ENCODE measurements at regions not wholly inside any gene's neighbourhood (a gene's known extent, or its start where the extent isn't known, plus 50 kb on each side); places are given as distances from the start of the nearest gene placed in this dataset.

DNA sequence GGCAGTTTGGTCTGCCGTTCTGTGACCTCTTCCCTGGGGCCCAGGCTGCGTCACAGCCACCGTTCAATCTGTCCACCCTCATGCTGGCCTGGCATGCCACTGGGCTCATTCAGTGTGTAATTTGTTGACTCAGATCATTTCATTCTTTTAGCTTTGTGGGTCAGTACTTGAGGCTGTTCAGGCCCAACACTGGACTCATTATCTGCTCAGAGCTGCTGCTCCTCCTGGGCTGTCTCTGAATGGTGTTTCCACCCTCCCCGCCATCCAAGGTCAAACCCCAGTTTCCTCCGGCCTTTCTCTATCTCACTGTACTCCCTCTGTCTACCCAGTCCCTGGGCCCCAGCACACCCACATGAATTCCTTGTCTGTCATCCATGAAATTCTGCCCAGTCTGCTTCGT, 152.4 kb upstream of the NCK2 start:
- DNase-seq, result no peak

DNA sequence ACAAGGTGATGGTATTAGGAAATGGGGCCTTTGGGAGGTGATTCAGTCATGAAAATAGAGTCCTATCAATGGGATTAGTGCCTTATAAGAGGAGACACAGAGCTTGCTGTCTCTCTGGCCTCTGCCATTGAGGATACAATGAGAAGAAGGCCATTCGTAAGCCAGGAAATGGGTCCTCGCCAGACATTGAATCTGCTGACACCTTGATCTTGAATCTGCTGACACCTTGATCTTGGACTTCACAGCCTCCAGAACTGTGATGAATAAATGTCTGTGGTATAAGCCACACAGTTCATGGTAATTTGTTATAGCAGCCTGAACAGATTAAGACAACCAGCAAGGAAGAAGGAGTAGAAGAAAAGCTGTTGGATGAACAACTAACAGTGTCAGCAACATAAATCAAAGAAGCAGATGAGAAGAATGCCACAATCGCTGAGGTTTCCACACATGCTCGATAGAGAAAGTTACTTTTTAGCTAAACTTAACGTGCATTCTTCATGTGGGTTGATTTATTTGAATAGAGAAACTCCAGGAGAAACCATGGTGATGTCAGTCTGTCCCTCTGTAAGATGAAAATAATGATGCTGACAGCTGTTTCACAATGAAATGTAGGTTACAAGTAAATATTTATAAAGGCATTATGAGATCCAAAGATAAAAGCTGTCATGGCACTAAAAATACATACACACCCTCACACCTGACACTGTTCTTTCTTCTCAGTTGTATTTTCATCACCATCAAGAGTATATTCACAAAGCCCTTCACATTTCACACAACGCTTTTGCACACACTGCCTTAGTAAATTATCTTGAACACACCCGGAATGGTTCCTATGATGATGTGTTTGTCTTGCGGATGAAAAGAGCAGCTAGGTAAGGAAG, 153.7 kb upstream of the NCK2 start:
- no peak for DNase-seq

DNA sequence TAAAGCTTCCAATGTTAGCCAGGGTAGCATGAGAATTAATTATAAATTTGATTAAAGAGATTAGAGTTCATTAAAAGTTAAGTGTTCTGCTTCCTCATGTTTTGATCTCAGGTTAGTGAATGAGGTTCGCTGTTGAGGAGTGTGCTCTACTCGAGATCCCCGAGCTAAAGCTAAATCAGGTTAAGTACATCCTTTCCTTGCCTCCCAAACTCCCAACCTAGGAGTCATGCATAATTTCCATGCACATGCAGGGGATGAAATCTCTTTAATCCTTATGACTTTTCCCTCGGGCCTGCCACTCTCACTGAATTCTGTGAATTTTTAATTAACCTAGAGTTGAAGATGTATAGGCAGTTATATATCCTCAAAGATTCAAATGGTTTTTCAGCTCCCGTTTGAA, 156.1 kb upstream of the NCK2 start:
- no peak for DNase-seq

DNA sequence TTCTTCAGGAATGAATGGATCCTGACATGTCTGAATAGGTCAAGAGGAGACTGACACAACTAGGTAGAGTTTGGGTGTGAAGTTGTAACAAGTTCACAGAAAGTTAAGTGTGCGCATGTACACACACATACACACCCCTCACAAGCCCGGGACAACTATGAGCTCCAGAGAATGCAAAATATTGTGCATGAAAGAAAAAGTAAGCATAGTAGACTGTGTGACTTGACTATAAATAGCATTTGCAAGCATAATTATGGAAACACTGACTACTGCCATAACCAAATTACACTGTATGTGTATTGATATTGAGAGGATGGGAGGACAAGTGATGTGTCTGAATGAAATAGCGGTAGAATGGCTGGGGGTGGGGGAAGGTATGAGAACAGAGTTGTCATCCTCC, 157.1 kb upstream of the NCK2 start:
- DNase-seq, result no peak

DNA sequence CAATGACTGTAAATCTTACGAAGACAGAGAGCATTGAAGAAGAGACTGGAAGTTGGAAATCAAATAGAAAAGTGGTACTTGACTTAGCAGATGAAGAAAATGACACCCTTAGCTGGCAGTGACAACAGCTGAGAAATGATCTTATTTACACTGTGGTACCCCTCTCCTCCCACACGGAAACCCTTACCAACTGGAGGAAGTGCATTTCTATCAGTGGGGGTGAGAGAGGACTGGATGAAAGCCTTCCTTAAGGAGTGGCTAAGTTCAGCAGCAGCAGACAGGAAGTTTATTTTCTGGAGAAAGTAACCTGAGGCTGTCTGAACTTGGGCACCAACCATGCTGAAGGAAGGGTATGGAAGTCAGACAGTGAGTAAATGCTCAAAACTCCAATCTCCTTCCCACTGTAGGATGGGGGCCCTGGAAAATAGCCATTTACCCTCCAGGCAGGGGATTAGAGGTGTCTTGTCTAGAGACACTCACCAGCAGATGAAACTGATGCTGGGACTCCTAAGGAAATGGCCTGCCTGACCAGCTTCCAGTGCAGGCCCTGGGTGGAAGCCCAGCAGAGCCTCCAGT, 160.2 kb upstream of the NCK2 start:
- DNase-seq, result no peak

DNA sequence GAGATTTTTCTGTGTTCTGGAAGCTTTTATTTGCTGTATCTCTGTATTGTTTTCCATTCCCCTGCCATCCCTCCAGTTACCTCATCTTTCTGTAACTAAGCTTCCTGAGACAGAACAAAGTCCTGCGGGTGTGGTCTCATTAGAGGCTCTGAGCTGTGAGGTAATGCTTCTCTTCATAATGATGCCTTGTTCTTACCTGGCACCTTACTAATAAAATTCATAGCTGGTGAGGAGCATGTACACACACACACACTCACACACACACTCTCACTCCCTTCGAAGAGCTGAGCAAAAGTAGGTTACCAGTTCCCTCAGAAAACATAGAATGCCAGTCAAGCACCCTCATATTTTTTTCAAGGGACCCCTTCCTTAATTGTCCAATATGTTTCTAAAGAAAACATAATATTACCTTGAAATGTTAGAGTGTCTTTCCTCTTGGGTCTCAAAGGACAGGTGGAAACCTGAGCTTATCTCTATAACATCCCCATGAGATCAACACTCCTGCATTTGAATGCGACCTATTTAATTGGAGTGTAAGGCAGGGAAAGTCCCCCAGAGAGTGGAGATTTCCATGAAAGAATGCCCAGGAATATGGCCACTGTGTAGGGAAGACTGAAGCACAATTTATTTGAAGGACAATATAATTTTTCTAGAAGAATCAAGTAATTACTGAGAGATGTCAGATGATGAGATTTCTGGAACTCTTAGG, 161.6 kb upstream of the NCK2 start:
- no peak for DNase-seq

DNA sequence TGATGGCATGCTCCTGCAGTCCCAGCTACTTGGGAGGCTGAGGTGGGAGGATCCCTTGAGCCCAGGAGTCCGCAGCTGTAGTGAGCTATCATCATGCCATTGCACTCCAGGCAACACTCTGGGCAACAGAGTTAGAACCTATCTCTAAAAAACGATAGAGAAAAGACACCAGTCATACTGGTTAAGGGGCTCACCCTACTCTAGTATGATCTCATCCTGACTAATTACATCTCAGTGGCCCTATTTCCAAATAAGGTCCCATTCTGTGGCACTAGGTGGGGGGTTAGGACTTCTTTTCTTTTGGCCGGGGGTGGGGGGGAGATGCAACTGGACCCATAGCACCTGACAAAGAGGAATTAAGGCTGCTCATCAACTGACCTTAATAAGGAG, 163.2 kb upstream of the NCK2 start:
- no peak for DNase-seq

DNA sequence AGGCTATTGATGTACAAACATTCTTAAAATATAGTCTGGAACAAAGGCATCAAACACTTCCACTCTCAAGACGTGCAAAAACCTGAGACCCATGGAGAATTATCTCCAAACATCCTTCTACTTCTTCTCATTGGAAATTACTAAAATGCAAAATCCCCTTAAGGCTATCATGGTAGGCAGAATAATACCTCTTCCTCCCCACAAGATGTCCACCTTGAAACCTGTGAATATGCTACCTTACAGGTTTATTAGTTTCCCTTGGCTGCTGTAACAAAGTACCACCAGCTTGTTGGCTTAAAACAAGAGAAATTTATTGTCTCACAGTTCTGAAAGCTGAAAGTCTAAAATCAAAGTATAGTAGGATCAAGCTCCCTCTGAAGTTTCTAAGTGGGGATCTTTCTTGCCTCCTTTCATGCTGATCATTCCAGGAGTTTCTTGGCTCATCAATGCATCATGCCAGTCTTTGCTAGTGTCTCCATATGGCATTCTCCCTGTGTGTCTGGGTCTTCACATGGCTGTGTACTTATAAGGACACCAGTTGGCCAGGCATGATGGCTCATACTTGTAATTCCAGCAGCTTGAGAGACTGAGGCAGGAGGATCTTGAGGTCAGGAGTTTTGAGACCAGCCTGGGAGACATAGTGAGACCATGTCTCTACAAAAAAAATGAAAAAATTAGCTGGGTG, 163.7 kb upstream of the NCK2 start:
- DNase-seq, result no peak

DNA sequence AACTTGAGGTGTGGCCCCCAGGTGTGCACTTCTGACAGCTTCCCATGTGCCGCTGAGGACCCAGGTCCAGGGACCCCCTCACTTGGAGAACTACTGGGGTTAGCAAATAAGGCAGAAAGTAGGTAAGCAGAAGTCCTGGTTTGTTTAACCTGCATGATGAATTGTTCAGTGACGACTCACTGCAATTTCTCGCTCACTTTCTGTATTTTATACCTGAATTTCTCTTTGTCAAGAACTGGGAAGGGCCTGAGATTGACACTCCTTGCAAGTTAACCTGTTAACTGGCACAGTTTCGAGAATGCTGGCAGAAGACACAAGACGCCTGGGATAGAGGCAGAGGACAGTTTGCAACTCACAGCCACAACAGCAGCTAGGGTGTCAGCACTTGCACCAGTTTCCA, 164.5 kb upstream of the NCK2 start:
- DNase-seq, result no peak

DNA sequence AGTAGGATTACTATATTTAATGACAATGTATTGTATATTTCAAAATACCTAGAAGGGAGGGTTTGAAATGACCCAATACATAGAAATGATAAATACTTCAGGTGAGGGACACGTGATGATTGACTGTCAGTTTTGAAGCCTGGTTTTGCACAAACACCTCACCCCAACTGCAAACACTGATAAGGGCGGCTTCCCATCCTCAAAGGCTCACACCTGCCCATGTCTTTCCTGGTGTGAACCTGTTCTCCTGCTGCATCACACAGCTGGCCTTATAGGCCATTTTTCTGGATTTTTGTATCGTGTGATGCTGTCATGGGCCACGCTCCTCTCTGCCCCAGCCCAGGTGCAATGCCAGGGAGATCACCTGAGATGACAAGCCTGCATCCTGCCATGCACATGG, 166.5 kb upstream of the NCK2 start:
- DNase-seq, result no peak

DNA sequence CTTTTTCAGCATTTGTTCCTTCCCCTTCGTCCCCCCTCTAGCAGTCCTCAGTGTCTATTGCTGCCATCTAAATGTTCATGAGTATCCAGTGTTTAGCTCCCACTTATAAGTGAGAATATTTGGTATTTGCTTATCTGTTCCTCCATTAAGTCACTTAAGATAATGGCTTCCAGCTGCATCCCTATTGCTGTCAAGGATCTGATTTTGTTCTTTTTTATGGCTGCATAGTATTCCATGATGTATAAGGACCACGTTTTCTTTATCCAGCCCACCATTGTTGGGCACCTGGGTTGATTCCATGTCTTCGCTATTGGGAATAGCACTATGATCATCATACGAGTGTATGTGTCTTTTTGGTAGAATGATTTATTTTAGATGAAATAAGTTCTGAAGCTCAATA, 166.9 kb upstream of the NCK2 start:
- no peak for DNase-seq

DNA sequence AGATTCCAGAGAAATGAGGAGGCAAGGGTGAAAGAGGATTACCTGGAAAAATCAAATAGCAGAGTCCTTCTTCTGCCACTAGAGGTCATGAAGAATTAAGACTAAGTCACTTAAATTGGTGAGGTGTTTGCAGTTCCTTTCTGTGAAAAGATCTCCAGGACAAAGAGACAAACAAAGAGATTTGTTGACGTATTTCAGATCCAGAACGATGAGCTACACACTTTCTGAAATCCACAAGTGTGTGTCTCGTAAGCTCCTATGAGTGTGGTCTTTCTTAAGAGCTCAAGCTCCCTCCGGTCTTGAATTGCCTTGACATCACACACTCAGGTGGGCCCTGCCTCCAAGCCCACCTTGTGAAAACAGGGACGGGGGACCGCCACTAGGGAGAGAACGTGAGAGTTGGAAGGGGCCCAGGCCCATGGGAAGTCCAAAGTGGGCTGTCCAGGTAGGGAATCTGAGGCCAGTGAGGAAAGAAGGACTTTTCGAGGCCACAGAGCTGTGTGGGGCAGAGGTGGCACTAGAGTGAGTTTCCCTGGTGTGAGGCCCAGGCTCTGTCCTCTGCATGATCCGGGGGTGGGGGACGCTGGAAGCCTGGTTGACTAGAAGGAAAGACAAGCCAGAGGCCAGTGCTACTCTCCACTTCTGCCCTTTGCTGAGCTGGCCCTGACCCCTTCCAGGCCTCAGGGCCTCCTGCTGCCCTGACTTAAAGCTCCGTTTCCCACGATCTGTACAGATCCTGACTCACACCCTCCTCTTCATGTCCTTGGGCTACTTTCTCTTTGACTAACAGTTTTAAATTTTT, 168.1 kb upstream of the NCK2 start:
- DNase-seq, result peak; percentile 47

DNA sequence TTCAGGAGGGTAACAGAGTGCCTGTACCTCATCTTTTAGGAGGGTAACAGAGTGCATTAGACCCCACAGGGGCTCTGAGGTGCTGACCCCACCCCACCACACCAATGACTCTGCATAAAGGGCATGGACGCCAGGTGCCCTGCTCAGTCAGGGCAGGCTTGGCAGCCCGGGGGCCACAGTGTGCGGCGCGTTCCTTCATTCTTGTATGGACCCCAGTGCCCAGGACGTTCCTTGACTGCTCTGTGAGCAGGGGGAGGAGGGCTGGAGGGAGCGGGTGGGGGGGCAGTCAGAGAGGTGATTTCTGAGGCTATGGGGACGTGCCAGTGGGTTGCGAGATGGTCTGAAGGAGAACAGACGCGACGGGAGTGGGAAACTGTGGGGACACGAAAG, 168.7 kb upstream of the NCK2 start:
- no peak for DNase-seq

DNA sequence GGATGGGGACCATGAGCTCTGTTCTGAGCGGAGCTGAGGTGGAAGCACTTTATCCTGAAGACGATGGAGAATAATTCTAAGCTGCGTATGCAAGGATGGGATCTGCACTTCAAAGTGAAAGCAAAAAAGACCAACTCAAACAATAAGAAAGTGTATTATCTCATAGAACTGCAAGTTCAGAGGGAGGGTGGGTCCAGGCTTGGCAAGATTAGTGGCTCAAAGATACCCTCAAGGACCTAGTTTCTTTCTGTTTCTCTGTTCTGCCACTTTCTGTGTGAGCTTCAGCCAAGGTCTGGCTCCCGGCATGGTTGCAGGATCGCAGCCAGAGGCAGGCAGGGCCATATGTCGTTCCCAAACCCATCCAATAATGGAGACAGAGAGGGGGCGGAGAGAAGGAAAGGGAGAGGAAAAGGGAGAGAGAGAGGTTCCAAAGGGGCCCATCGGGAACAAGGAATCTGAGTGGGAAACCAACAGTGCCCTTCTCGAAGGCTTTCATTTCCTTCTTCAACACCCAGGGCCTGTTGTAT, 169.2 kb upstream of the NCK2 start:
- DNase-seq, result no peak

DNA sequence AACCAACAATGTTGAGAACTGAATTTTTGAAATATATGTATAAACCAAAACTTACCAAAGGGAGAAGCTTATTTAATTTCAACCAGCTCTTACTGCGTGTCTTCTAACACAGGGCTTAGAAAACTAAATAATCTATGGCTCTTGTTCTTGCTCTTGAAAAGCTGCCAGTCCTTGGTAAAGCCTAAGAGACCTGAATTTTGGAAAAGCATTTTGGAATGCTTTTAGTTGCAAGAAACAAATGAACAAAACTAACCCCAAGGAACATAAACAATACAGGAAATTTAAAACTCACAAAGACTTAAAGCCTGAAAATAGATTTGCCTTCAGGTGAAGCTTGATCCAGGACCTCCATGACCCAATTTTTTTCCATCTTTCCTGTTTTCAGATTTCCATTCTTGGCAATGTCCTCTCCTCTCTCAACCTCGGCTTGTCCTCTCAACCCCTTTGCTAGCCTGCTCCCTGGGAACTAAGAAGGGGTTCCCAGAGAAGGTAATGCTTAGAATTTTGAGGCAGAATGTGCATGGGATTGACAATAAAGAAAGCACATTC, 169.8 kb upstream of the NCK2 start:
- DNase-seq, result no peak

DNA sequence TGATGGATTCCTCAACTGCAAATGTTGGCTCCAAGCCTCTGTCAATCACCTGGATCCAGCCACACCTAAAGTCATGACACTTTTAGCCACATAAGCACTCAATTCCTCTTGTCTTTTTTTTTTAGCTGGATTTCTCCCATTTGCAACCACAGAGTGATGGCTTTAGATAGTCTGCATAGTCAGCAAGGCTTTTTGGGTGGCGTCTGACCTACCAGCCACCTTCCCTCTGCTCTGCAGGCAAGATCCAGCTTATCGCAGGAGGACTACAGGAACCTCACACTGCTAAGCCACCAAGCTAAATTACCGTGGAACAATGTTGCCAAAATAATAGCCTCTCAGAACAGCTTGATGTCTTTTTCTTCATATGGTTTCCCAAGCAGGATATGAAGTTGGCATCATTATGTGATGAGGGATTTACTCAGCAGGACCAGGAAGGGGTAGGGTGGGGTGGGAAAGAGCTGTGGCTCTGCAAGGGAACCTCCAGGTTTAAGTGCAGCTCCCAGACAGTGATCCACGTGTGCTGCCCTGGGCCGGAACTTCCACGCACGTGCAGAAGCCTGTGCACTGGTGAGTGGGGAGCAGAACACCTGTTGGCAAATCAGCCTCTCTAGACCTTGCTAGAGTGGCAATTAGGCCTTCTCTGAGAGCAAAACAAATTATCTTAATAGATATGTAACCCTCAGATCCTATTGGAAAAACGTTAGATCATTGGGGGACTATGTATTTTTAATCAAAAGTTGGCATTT, 170.6 kb upstream of the NCK2 start:
- no peak for DNase-seq

DNA sequence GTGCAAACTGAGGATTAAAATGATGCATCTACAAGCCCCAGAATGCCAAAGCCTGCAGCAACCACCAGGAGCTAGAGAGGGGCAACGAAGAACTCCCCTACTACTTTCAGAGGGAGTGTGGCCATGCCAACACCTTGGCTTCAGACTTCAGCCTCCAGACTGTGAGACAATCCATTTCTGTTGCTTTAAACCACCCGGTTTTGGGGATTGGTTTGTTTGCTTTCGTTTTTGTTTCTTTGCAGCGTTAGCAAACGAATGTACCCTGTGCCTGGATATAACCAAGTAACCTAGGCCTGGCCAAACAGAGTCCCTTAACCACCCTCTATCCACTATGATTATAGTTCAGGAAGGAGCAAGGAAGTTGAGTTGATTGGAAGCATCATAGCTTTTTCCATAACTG, 171.2 kb upstream of the NCK2 start:
- no peak for DNase-seq

DNA sequence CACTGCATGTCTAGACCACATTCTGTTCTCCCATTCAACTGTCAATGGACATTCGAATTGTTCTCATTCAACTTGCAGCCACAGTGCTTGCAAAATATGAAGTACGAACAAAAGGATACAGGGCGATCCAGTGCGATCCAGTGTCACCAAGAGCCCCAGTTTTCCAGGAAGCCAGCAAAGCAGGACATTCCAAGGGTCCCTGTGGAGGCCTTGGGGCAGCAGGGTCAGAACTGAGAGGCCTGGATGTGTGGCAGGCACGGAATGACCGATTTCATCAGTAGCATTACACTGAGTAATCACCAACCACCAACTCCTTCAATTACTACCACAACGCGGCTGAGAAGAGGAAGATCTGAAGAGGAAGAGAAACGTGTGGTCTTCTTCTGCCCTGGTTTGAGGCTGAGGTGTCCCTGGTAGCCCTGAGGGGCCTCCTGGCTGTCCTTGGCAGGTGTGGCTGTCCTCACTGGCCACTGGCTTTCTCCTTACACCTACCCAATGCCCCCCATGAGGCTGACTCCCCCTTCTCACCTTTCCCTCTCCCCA, 172.7 kb upstream of the FHL2 start:
- no peak for DNase-seq

DNA sequence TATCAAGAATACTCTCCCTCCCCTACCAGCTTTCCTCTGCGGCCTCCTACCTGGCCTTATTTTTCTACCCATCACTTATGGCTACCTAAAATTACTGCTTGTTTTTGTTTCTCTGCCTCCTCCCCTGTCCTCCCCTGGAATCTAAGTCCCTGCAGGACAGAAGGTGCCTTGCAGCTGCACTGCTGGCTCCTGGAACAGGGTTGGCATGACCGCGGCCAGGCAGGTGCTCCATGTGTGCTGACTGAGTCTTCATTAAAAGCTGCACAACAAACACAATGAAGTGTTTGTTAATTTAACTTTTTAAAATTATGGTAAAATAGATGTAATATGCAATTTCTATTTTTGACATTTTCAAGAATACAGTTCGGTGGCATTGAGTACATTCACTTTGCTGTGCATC, 171.9 kb upstream of the FHL2 start:
- DNase-seq, result no peak

DNA sequence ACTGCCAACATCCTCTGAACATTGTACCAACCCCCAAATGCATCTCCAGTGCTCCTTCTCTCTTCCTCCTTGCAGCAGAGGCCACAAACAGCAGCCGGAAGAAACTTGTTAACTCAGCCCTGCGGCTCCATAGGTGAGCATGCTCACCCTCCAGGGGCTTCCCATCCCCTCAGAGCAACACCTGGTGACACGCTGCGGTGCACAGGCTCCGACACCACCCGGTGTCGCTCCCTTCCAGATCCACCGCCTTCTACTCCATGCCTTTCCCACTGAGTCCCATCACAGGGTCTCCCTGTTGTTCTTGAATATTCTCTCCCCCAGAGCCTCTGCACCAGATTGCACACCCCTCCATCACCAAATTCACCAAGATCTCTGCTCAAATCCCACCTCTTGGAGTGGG, 171.5 kb upstream of the FHL2 start:
- DNase-seq, result no peak

DNA sequence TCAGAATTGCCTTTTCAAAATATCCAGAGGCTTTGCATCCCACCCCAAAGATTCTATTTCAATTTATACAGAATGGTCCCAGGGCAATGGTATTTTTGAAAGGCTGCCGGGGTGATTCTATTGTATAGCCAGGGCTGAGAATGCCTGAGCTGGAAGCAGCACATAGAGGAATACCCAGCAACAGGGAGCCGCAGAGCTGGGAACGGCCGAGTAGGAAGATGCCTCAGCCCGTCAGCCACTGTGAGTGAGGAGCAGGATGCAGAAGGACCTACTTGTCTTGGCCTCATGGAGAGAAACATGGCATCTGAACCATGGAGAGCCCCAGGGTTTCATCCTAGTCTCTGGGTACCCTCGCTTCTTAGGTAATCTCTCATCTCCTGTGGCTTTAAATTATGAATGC, 170.8 kb upstream of the FHL2 start:
- DNase-seq, result no peak

All from fibroblast of skin of right biceps (primary cell).